ENCODE measurements at regions not wholly inside any gene's neighbourhood (a gene's known extent, or its start where the extent isn't known, plus 50 kb on each side); places are given as distances from the start of the nearest gene placed in this dataset.
A peak's percentile ranks its signal among the peaks of the same experiment; 100 is the strongest.

DNA sequence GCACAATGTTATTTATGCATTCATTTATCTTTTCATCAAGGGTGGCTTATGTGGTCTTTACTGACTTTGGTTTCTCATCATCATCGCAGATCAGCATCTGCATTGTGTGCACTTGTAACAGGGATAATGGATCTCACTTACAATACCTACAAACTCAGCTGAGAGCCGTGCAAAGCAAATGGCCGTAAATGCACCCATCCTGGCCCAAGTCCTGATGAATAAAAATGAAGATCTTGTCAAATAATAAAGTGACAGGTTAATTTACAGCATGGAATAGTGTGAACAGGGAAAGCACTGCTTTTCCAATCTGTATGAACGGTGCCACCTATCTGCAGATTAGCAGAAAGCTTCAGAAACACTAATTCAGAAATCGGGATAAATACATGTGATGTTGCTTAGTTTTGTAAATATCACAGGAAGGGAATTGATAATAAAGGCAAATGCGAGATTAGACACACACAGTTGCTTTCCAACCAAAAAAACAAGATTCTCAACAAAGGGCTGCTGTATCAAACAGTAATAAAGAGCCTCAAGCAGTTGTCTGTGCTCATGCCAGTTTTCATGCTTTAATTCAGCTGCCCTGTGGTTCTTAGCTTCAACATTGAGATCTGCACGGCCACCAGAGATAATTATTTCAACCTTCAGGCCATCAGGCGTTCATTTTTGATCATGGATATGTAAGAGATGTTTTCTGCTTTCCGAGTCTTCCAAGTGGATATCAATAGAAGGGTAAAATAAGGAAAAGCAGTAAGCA is 153.4 kb upstream of the POU5F2 start:
- in situ Hi-C loops (cut with HindIII; ENCODE audit: low pct_unique_long_range_greater_than_20kb, low sequenced_read_pairs) = no loop called here
- DNase-seq (ENCODE audit: low read depth) = no peak

DNA sequence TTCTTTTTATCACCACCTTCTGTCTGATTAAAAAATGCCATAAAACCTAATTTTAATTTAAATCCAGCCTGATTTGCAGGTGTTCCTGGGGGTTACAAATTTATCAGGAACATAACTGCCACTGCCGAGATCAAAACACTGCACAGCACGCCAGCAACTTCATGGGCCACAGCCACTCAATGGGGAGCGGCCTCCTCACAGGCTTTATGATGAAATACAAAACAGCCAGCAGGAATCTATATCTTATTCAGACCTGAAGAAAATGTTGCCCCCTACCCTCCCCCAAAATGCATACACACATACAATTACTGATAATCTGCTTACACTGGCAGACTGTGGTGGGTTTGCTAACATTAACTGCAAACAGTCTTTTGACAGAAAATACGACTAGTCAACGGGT is 151.7 kb upstream of the POU5F2 start:
- in situ Hi-C loops (cut with HindIII; ENCODE audit: low pct_unique_long_range_greater_than_20kb, low sequenced_read_pairs) = no loop called here
- DNase-seq (ENCODE audit: low read depth) = no peak

GRCh38 chr5:93892481-93892880 is 151.1 kb upstream of the POU5F2 start:
- in situ Hi-C loops (cut with HindIII; ENCODE audit: low pct_unique_long_range_greater_than_20kb, low sequenced_read_pairs) = no loop called here
- no peak for DNase-seq (ENCODE audit: low read depth)

DNA sequence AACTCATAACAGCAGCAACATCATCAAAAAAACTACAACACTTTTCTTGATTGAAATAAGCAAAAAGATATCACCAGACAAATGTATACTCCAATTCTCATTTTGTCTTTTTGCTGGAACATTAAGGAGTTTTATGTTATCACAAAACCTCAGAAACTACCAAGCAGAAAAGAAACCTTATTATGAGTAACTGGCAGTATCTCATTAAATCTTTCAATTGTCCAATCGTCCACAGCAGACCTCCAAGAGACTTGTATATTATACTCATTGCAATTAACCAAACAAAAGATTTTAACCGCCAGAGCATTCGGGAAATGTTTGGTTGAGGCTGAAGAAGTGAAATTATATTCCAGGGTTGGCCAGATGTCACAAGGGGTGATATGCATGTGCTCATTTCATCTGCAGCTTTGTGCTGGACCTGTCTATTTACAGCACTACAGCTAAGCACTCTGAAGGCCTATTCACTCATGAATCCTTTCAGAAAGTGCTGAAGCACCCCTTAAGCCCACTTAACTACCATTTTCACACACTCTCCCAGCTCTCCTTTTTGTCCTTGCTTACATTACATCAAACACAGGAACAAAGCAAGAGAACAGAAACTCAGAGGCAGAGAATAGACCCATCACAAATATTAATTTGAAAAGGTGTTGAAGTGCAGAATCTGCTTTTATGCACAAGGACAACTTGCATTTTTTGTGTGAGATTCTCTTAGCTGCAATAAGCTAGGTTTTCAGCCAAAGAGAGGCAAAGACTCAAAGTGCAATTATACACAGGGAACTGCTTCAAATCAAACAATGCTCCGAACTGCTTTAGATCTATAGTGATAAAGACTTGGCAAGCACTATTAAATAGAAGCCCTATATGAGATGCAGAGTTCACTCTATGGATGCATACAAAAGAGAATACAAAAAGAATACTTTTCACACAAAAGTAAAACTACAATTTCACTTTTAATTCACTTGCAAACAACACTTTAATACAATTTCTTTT is 150.4 kb upstream of the POU5F2 start:
- in situ Hi-C loops (cut with HindIII; ENCODE audit: low pct_unique_long_range_greater_than_20kb, low sequenced_read_pairs) = no loop called here
- DNase-seq (ENCODE audit: low read depth) = no peak

DNA sequence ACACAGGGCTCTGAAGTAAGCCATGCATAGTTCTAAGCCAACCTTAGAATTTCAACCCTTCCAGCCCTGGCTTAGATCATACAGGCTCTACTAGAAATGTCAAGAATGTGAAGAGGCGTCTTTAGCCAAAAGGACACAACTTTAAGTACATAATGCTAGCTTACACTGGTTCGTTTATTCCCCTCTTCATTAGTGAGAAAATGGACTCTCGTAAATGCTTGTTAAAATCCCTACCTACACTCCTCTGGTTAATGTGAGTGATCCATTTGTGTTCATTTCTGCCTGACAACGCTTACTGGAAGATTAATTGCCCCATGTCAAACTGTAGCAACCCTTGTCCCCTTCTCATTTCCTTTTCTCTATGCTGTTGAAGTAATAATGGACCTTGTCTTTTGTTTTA is 149.3 kb upstream of the POU5F2 start:
- in situ Hi-C loops (cut with HindIII; ENCODE audit: low pct_unique_long_range_greater_than_20kb, low sequenced_read_pairs) = no loop called here
- no peak for DNase-seq (ENCODE audit: low read depth)

DNA sequence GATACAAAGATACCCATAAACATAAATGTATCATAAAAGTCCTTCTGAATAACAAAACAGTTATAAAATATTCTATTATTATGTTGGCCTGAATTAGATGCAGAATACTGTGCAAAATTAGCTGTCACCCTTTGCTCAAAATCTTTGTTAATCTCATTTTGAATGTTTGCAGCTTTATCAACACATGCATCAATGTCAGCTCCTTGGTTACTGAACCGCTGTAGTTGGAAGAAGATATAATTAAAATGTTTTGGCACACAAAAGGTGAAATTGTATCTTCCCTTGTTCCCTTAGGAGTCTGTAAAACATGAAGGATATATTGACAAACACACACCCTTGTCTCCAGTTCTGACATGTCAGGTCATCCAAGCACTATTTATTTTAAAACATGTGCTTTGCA is 146.3 kb upstream of the POU5F2 start:
- in situ Hi-C loops (cut with HindIII; ENCODE audit: low pct_unique_long_range_greater_than_20kb, low sequenced_read_pairs) = no loop called here
- DNase-seq (ENCODE audit: low read depth) = no peak

DNA sequence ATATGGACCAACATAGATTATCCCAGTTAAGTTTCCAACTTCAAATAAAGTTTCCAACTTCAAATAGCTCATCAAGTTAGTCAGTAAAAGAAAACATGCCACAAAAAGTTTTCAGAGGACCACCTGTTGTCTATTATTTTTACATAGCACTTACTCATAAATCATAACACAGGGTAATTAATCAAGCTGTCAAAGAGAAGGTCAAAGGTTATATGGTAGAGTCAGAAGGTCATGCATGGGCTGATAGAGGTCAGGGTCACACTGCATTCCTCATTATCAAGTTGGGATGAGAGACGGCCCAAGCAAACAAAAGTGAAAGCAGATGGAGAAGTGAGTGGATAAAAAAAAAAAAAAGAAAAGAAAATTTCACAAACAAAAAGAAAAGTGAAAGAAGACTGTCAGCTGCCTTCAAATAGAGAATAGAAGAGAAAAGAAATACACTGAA is 145.5 kb upstream of the POU5F2 start:
- in situ Hi-C loops (cut with HindIII; ENCODE audit: low pct_unique_long_range_greater_than_20kb, low sequenced_read_pairs) = no loop called here
- DNase-seq (ENCODE audit: low read depth) = no peak

- in situ Hi-C loops (cut with HindIII; ENCODE audit: low pct_unique_long_range_greater_than_20kb, low sequenced_read_pairs) = no loop called here
- no peak for DNase-seq (ENCODE audit: low read depth)
Observed at GRCh38 chr5:93886098-93886806, 144.9 kb upstream of the POU5F2 start.

DNA sequence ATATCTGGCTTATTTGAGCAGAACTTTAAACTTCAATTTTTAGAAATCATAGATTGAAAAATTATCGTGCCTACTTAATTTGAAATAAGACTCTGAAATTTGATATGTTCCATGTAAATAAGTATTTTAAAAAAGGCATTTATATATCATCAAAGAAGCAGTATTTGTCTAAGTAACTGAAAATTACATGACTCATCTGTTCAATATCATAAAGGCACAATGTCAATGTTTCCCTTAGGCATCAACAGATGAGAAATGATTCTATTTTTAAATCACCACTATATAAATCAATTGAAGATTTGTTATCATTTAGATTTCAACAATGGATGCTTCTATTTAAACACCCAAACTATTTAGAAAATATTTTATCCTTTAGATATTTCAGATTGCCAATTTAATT is 142.9 kb upstream of the POU5F2 start:
- DNase-seq (ENCODE audit: low read depth) = no peak
- in situ Hi-C loops (cut with HindIII; ENCODE audit: low pct_unique_long_range_greater_than_20kb, low sequenced_read_pairs) = no loop called here

DNA sequence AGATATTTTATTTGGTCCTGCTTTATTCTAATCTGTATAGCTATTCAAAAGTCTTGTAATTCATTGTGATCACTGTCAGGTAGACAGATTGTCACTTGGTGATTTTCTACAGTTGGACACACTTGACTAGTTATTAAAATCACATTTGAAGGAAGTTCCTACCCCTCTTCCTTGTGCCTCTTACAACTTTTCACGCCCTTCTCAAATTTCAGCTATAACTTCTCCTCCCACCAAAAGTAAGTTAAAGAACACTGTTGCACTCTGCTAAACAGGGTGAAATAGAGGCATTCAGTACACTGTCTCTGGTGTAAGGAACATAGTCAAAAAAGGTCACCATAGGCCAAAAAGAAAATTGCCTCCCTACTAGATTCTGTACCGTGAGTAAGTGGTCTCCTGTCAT is 142.1 kb upstream of the POU5F2 start:
- DNase-seq (ENCODE audit: low read depth) = no peak
- in situ Hi-C loops (cut with HindIII; ENCODE audit: low pct_unique_long_range_greater_than_20kb, low sequenced_read_pairs) = no loop called here

GRCh38 chr5:93875693-93876092 is 134.3 kb upstream of the POU5F2 start:
- DNase-seq (ENCODE audit: low read depth) = no peak
- in situ Hi-C loops (cut with HindIII; ENCODE audit: low pct_unique_long_range_greater_than_20kb, low sequenced_read_pairs) = no loop called here

- DNase-seq (ENCODE audit: low read depth) = no peak
- in situ Hi-C loops (cut with HindIII; ENCODE audit: low pct_unique_long_range_greater_than_20kb, low sequenced_read_pairs) = no loop called here
Observed at GRCh38 chr5:93874491-93874890, 133.1 kb upstream of the POU5F2 start.

- in situ Hi-C loops (cut with HindIII; ENCODE audit: low pct_unique_long_range_greater_than_20kb, low sequenced_read_pairs) = no loop called here
- DNase-seq (ENCODE audit: low read depth) = no peak
Observed at GRCh38 chr5:93874080-93874479, 132.7 kb upstream of the POU5F2 start.

DNA sequence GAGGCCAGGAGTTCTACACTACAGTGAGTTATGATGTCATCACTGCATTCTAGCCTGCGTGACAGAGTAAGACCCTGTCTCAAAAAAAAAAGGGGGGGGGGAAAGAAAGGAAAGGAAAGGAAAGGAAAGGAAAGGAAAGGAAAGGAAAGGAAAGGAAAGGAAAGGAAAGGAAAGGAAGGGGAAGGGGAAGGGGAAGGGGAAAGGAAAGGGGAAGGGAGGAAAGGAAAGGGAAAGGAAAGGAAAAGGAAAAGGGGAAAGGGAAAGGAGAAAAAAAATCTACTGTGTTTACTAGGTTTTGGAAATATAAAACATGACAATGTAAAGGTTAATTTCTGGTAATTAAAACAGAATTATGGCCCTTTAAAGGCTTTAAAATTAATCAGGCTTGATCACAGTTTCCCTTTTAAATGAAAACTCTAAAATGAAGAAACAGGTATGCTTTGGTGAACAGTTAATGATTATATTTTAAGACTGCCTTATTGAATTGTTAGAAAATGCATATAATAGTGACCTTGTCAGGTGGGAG is 131.9 kb upstream of the POU5F2 start:
- in situ Hi-C loops (cut with HindIII; ENCODE audit: low pct_unique_long_range_greater_than_20kb, low sequenced_read_pairs) = no loop called here
- no peak for DNase-seq (ENCODE audit: low read depth)

DNA sequence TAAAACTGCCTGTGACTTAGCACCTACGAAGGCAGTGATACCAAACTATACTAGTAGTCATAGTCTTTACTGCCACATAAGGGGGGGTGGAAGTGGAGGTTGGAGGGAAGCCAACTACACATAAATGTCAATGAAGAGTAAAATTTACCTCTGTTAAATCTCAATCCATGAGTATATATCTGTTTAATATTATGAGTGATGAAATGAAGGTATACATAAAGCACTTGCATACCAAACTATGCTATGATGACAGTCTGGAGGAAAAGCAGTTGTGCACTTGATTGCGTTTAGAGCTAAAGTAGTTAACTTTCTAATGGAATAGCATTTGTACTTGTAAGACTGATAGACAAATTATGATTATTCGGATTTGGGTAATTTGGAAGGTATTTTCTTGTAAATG is 129.2 kb upstream of the POU5F2 start:
- in situ Hi-C loops (cut with HindIII; ENCODE audit: low pct_unique_long_range_greater_than_20kb, low sequenced_read_pairs) = no loop called here
- DNase-seq (ENCODE audit: low read depth) = peak; percentile 54

GRCh38 chr5:93868851-93869250 is 127.5 kb upstream of the POU5F2 start:
- no peak for DNase-seq (ENCODE audit: low read depth)
- in situ Hi-C loops (cut with HindIII; ENCODE audit: low pct_unique_long_range_greater_than_20kb, low sequenced_read_pairs) = no loop called here

GRCh38 chr5:93850311-93850710 is 108.9 kb upstream of the POU5F2 start:
- in situ Hi-C loops (cut with HindIII; ENCODE audit: low pct_unique_long_range_greater_than_20kb, low sequenced_read_pairs) = no loop called here
- no peak for DNase-seq (ENCODE audit: low read depth)

GRCh38 chr5:93845376-93845775 is 104.0 kb upstream of the POU5F2 start:
- no peak for DNase-seq (ENCODE audit: low read depth)
- in situ Hi-C loops (cut with HindIII; ENCODE audit: low pct_unique_long_range_greater_than_20kb, low sequenced_read_pairs) = no loop called here

DNA sequence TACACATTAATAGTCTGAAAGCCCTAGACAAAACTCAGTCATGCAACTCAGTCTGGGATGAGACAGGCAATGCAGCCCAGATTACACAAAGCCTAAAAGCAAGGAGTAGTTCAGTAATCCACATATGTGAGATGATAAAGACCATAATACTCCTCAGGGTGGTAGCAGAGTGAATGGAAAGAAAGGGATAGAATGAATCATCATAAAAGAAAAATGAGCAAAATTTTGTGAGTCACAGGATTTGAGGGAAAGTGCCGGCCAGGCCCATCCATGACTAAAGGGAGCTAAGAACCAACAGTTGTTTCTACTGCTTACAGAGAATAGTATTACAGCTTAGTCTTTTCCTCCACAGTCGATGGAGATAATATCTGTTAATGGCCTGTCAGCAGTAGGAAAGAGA is 90.0 kb upstream of the POU5F2 start:
- in situ Hi-C loops (cut with HindIII; ENCODE audit: low pct_unique_long_range_greater_than_20kb, low sequenced_read_pairs) = no loop called here
- no peak for DNase-seq (ENCODE audit: low read depth)
